ENCODE measurements at regions not wholly inside any gene's neighbourhood (a gene's known extent, or its start where the extent isn't known, plus 50 kb on each side); places are given as distances from the start of the nearest gene placed in this dataset.

DNA sequence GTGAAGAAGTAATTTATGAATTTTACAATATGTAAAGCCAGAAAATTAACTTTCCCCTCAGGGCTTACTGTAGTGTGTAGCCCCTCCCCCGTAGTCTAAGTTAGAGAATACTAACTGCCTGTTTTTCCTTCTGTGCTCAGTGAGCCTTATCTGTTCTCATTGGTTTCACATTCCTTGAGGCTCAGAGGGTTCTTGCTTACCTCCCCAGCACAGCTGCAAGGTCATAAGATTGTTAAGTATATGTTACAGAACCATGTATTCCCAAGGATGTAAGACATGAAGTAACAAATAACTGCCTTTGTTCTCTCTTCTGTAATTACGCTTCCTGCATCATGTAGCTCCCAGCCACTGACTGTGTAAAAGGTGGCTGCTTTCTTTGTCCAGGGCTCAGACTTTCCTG, 1351.1 kb downstream of the TMEM121 start:
- TF ChIP-seq, protein P1, sequence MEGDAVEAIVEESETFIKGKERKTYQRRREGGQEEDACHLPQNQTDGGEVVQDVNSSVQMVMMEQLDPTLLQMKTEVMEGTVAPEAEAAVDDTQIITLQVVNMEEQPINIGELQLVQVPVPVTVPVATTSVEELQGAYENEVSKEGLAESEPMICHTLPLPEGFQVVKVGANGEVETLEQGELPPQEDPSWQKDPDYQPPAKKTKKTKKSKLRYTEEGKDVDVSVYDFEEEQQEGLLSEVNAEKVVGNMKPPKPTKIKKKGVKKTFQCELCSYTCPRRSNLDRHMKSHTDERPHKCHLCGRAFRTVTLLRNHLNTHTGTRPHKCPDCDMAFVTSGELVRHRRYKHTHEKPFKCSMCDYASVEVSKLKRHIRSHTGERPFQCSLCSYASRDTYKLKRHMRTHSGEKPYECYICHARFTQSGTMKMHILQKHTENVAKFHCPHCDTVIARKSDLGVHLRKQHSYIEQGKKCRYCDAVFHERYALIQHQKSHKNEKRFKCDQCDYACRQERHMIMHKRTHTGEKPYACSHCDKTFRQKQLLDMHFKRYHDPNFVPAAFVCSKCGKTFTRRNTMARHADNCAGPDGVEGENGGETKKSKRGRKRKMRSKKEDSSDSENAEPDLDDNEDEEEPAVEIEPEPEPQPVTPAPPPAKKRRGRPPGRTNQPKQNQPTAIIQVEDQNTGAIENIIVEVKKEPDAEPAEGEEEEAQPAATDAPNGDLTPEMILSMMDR (IDR thresholded peaks at IDR 0.05) = no peak
- TF ChIP-seq POLR2A (IDR thresholded peaks at IDR 0.05) (no peak), POLR2AphosphoS5 (IDR thresholded peaks at IDR 0.05) (no peak), EP300 (IDR thresholded peaks at IDR 0.05) (no peak)
